ENCODE measurements at regions not wholly inside any gene's neighbourhood (a gene's known extent, or its start where the extent isn't known, plus 50 kb on each side); places are given as distances from the start of the nearest gene placed in this dataset.

GRCh38 chr7:12954380-12955033 is 267.1 kb downstream of the ARL4A start:
- no peak for DNase-seq (ENCODE audit: low read depth)
- TF ChIP-seq CTCF (conservative IDR thresholded peaks at IDR 0.05; ENCODE audit: low read length) = no peak
- H3K4me3 ChIP-seq (ENCODE audit: low read length) = no peak overlapping the region

DNA sequence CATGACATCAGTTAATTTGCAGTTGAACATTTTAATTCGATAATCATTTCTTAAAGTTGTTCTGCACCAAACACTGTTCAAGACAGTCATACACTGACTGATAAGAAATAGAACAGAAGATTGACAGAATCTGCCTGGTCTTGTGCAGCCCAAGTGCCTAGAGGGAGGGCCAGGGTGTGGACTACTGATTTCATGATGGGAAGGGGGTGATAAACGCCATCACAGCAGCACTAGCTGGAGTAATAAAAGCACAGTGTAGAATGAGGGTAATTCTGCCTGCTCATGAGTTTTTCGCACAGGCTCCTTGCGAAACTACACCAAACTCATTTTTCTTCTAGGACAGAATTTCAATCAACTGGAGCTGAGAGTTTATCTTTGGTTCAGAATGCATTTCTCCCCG is 270.1 kb downstream of the ARL4A start:
- no peak for TF ChIP-seq CTCF (conservative IDR thresholded peaks at IDR 0.05; ENCODE audit: low read length)
- DNase-seq (ENCODE audit: low read depth) = no peak
- H3K4me3 ChIP-seq (ENCODE audit: low read length) = no peak overlapping the region

- H3K4me3 ChIP-seq (ENCODE audit: low read length) = no peak overlapping the region
- DNase-seq (ENCODE audit: low read depth) = no peak
- TF ChIP-seq CTCF (conservative IDR thresholded peaks at IDR 0.05; ENCODE audit: low read length) = no peak
These were observed 274.6 kb downstream of the ARL4A start for GRCh38 chr7:12961910-12962480.

- no peak for DNase-seq (ENCODE audit: low read depth)
- no peak overlapping the region for H3K4me3 ChIP-seq (ENCODE audit: low read length)
- TF ChIP-seq CTCF (conservative IDR thresholded peaks at IDR 0.05; ENCODE audit: low read length) = no peak
These were observed 276.0 kb downstream of the ARL4A start for GRCh38 chr7:12963435-12963834.

DNA sequence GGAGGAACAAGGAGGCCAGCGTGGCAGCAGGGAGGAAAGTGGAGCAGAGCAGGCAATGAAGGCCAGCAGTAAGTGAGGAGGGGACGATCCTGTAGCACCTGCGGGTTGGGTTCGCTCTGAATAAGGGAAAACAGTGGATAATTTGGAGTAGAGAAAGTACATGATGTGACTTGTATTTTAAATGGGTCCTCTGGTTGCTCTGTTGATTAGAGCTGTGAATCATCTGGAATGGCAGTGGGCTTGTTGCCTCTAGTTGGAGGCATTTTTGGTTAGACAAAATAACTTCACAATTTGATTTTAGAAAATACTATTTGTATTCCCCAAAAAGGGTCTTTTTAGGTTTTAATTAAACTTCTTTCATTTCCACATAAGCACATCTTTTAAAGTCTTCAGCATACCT is 277.4 kb downstream of the ARL4A start:
- no peak overlapping the region for H3K4me3 ChIP-seq (ENCODE audit: low read length)
- DNase-seq (ENCODE audit: low read depth) = no peak
- no peak for TF ChIP-seq CTCF (conservative IDR thresholded peaks at IDR 0.05; ENCODE audit: low read length)

DNA sequence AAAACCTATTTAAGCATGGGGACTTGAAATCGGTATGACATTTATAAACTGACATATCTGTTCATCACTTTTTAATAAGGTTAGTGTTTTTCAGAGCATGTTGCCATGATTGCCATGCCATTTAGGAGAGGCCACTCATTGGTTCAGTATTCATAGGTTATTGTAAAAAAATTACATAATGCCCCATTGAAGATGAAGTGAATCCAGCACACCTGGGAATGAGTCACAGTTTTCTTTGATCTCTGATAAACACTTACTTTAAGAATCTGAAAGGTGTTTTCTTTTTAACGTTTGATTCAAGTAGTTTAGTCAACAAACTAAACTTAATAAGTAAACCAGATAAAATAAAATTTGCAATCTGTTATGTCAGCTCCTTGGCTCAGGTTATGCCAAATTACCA is 278.3 kb downstream of the ARL4A start:
- no peak for DNase-seq (ENCODE audit: low read depth)
- no peak for TF ChIP-seq CTCF (conservative IDR thresholded peaks at IDR 0.05; ENCODE audit: low read length)
- no peak overlapping the region for H3K4me3 ChIP-seq (ENCODE audit: low read length)

DNA sequence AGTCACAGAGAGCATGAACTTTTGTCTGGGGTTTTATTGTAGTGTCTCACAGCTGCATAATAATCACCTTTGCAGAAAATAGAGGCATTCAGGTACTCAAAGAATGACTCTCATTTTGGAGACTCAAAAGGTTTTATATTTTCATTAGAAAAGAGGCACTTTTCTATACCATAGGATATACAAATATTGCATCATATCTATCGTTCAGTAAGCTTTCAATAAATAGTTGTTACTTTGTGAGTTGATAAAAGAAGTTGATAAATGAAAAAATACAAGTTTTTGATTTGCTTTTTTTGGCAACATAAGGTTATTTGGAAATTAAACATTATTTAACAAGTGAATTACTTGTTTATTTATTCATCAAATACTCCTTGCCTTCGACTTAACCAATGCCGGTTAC is 279.9 kb downstream of the ARL4A start:
- DNase-seq (ENCODE audit: low read depth) = no peak
- no peak for TF ChIP-seq CTCF (conservative IDR thresholded peaks at IDR 0.05; ENCODE audit: low read length)

More for the DNA sequence above, 279.9 kb downstream of the ARL4A start:
- H3K4me3 ChIP-seq (ENCODE audit: low read length) = no peak overlapping the region

Data from AG10803 (cell line).